ENCODE measurements at regions not wholly inside any gene's neighbourhood (a gene's known extent, or its start where the extent isn't known, plus 50 kb on each side); places are given as distances from the start of the nearest gene placed in this dataset.

DNA sequence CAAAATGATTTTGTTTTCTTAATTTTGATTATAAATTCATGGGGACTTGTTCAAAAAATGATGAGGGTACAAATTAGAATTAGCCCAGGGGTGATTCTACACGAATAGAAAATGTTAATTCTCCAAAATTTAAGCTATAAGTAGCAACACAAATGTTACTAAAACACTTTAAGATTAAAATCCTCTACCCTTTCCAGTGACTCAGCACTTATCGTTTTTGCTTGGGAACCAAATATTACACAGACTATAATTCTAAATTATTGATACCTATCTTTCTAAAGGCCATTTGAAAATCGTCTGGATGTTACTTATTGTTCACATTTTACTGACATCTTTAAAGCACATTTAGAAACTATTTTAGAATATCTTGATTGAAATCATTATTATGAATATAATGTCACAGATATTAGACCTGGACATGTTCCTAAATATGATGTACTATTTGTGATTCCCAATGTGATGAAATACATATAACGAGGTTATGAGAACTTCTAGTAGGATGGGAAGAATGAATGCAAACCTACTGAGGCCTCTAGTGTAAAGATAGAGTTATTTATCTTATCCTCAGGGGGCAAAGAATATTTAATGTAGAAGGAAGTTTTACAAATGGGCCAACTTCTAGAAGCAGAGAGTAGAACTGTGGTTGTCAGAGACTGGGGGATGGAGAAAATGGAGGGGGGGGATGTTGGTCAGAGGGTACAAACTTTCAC lies 132.0 kb upstream of the TP63 start:
- TF ChIP-seq, protein P1, sequence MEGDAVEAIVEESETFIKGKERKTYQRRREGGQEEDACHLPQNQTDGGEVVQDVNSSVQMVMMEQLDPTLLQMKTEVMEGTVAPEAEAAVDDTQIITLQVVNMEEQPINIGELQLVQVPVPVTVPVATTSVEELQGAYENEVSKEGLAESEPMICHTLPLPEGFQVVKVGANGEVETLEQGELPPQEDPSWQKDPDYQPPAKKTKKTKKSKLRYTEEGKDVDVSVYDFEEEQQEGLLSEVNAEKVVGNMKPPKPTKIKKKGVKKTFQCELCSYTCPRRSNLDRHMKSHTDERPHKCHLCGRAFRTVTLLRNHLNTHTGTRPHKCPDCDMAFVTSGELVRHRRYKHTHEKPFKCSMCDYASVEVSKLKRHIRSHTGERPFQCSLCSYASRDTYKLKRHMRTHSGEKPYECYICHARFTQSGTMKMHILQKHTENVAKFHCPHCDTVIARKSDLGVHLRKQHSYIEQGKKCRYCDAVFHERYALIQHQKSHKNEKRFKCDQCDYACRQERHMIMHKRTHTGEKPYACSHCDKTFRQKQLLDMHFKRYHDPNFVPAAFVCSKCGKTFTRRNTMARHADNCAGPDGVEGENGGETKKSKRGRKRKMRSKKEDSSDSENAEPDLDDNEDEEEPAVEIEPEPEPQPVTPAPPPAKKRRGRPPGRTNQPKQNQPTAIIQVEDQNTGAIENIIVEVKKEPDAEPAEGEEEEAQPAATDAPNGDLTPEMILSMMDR (conservative IDR thresholded peaks at IDR 0.05): no peak

DNA sequence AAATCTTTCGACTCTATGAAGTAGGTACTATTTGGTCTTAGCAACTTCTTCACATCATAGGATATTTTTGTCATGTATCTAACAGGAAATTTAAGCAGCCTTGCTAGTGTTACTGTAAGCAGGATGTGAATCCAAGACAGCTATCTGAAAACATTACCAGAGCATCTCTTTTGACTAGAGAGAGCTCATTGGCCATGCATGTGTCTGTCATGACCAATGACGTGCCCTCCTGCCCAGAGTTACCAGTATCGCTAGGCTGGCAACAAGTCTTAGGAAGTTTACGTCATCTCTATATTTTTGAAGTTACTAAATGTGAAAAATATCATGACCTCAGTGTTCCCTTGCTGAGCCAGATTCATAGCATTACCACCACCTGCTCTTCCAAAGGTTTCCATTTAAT lies 130.9 kb upstream of the TP63 start:
- H3K27ac ChIP-seq: no peak overlapping the region
- TF ChIP-seq, protein P1 (conservative IDR thresholded peaks at IDR 0.05): no peak

More for the DNA sequence above, 132.0 kb upstream of the TP63 start:
- no peak overlapping the region for H3K27ac ChIP-seq

DNA sequence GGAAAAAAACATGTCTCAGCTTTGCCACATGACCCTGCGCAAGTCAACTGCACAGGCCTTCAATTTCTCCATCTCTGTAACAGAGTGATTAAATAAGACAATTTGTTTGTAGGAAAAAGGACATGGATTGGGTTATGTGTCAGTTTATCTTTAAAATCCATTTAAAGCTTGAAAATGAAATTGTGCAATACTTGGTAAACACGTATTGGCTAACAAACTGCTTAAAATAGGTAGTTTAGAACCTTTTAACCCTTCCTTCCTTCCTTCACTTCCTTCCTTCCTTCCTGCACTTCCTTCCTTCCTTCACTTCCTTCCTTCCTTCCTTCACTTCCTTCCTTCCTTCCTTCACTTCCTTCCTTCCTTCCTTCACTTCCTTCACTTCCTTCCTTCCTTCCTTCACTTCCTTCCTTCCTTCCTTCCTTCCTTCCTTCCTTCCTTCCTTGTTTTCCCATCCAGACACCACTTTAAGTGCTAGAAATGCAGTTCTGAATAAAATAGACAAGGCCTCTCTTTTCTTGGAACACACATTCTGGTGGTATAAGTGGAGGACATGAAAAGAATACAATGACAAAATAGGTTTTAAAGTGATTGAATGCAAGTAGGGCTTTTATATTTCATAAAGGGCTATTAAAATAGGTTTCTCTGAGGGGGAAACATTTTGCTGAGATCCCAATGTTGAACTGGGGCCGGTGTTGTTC lies 130.2 kb upstream of the TP63 start:
- no peak overlapping the region for H3K27ac ChIP-seq
- TF ChIP-seq, protein P1 (conservative IDR thresholded peaks at IDR 0.05): no peak

DNA sequence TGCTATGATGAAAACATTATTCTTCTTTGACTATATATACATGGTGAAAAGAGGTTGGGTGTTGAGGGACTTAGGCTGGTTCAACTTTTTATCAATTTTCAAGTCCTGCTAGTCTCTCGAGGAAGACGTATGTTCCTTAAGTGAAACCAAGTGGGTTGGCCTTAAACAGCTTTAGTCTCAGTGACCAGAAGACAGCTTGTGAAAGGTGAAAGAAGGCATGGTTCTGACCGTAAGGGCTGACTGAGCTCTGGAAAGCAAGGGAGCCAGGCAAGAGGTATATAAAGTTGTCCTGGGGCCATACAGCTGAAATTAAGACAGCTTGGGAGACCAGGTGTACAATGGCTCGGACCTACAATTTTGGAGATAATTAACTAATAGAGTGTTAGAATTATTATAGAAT lies 128.9 kb upstream of the TP63 start:
- H3K27ac ChIP-seq: no peak overlapping the region
- TF ChIP-seq, protein P1 (conservative IDR thresholded peaks at IDR 0.05): no peak

DNA sequence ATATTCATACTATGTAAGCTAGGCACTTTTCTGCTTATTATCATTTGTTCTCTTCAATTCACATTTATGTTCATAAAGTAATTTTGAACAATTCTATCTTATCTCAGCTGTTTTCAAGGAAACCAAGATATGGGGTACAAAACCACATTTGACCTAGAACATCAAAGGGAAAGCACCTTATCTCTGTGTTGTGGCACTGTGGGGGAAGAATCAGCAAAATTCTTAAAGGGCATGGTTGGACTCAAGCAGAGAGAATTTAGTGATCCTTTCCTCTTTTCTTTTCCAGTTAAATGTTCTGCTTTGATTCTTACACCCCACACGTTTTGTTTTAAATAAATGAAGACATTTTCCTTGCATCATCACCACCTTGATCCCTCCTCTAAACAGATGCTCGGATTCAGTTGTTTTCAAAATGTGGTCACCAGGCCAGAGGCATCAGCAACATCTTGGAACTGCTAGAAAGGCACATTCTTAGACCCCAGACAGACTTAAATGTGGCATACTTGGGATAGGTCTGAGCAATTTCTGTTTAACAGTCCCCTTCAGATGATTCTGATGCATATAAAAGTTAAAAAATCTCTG lies 128.4 kb upstream of the TP63 start:
- TF ChIP-seq, protein P1 (conservative IDR thresholded peaks at IDR 0.05): no peak
- no peak overlapping the region for H3K27ac ChIP-seq

DNA sequence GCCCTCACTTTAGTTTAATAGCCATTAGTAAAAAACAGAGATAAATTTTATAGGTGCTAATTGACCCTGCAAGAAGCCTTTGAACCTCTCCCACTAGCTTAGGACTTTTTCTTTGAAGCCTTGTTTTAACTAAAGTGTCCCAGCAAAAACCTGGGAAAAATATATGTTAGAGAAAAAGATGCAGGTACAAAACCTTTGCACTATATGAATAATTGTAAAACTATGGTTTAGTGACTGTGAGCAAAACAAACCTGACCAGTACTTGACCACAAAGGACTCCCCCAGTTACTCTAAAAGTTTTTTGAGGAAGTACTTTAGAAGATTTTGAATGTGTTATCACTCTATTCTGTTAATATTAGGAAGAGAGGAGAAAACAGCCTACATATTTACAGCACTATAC lies 123.3 kb upstream of the TP63 start:
- H3K27ac ChIP-seq: no peak overlapping the region
- TF ChIP-seq, protein P1 (conservative IDR thresholded peaks at IDR 0.05): no peak

DNA sequence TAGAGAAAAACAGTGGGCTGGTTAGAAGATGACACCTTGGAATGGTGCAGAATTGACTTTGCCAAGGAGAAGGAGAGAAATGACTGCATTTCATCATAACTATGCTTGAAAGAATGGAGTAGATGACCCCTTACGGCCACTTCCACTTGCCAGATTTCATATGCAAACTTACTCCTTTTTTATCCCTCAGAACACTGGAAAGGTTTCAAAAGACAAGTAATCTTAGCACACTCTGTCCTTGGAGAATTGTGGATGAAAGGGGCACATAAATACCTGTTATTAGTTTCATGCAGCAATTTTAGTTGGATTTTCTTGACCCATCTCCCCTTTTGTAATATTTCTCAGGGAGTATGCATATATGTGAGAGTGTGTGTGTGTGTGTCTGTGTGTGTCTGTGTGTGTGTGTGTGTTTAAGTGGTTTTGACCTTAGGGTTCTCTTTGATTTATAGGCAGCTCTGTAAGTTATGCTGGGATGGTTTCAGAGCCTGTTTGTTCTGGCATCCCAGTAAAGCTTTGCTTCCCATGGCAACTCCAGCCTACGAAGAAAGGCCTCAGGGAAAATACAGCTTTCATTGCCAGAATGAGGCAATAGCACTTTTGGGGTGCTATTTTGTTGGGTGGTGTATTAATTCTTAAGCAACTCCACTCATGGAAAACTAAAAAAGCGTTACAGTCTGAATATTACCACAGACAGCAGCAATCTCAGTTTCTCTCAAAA lies 122.2 kb upstream of the TP63 start:
- TF ChIP-seq, protein P1 (conservative IDR thresholded peaks at IDR 0.05): no peak
- peak overlapping the region; percentile 21; the same call in 1 of the 2 replicates for H3K27ac ChIP-seq

All from VCaP (cell line).